Karpas-422 (cell line): ENCODE measurements at regions not wholly inside any gene's neighbourhood (a gene's known extent, or its start where the extent isn't known, plus 50 kb on each side); places are given as distances from the start of the nearest gene placed in this dataset.
"Not testable (repeated sequence)": the region's sequence is repeated elsewhere in the genome, so short reads cannot be mapped to it uniquely, and the experiment has no call there.

Source experiments
- DNase-seq: peaks from one replicate; pipeline ENCODE4 v3.0.0-alpha.2; 2015
- H2AFZ ChIP-seq: fragments of 200-600 bp; sonication (generic); 2 replicates; pipeline ENCODE4 v1.6.1; 2014; ENCODE audit warnings: antibody characterized with exemption, low read length, mixed read lengths
- H3K27ac ChIP-seq: fragments of 200-600 bp; sonication (generic); 2 replicates; pipeline ENCODE4 v1.5.1; 2014; ENCODE audit warnings: mild to moderate bottlenecking, low read length, moderate library complexity
- H3K27me3 ChIP-seq: fragments of 200-600 bp; sonication (generic); 2 replicates; pipeline ENCODE4 v1.6.1; 2014; ENCODE audit warnings: low read length, mixed read lengths
- H3K36me3 ChIP-seq: fragments of 200-600 bp; sonication (generic); 2 replicates; pipeline ENCODE4 v1.6.1; 2014; ENCODE audit warnings: low read length, mixed read lengths; ENCODE audit not compliant: insufficient read depth
- H3K4me1 ChIP-seq: fragments of 200-600 bp; sonication (generic); 2 replicates; pipeline ENCODE4 v1.6.1; 2014; ENCODE audit warnings: mild to moderate bottlenecking, low read length, mixed read lengths
- H3K4me2 ChIP-seq: fragments of 200-600 bp; sonication (generic); 2 replicates; pipeline ENCODE4 v1.6.1; 2014; ENCODE audit warnings: low read length, low read depth, mild to moderate bottlenecking; ENCODE audit not compliant: poor library complexity, severe bottlenecking
- H3K4me3 ChIP-seq: fragments of 200-600 bp; sonication (generic); 2 replicates; pipeline ENCODE4 v1.5.1; 2014; ENCODE audit warnings: mild to moderate bottlenecking, antibody characterized with exemption, low read length, mixed read lengths
- H3K79me2 ChIP-seq: fragments of 200-600 bp; sonication (generic); 2 replicates; pipeline ENCODE4 v1.6.1; 2014; ENCODE audit warnings: mild to moderate bottlenecking, low read length, mixed read lengths
- H3K9ac ChIP-seq: fragments of 200-600 bp; sonication (generic); 2 replicates; pipeline ENCODE4 v1.6.0; 2014; ENCODE audit warnings: low read length
- H3K9me2 ChIP-seq: fragments of 200-600 bp; sonication (generic), shearing (Covaris generic); replicated peaks from 2 replicates; pipeline ENCODE4 v1.6.0; 2014; ENCODE audit warnings: mild to moderate bottlenecking, low read length, moderate library complexity; ENCODE audit not compliant: insufficient read depth
- H3K9me3 ChIP-seq: fragments of 300-700, 200-600 bp; sonication (generic); 2 replicates; pipeline ENCODE4 v1.6.1; 2014; ENCODE audit warnings: low read length, mixed read lengths
- H4K20me1 ChIP-seq: fragments of 200-600 bp; sonication (generic); 2 replicates; pipeline ENCODE4 v1.6.1; 2014; ENCODE audit warnings: mild to moderate bottlenecking, antibody characterized with exemption, low read length, low read depth; ENCODE audit not compliant: insufficient read depth

GRCh38 chr4:77248805-77249204 lies 91.8 kb downstream of the CCNG2 start:
- no peak for DNase-seq
- H3K79me2 ChIP-seq = no peaks in the 10 kb centered on the region
- H3K4me1 ChIP-seq = no peaks in the 10 kb centered on the region
- no peak overlapping the region for H3K4me2 ChIP-seq
- no peaks in the 10 kb centered on the region for H4K20me1 ChIP-seq
- H3K4me3 ChIP-seq = no peak overlapping the region
- no peak overlapping the region for H2AFZ ChIP-seq
- no peaks in the 10 kb centered on the region for H3K36me3 ChIP-seq
- H3K9me2 ChIP-seq = no peaks in the 10 kb centered on the region
- H3K27me3 ChIP-seq = no peaks in the 10 kb centered on the region
- no peaks in the 10 kb centered on the region for H3K9me3 ChIP-seq
- no peak overlapping the region for H3K9ac ChIP-seq
- no peak overlapping the region for H3K27ac ChIP-seq

DNA sequence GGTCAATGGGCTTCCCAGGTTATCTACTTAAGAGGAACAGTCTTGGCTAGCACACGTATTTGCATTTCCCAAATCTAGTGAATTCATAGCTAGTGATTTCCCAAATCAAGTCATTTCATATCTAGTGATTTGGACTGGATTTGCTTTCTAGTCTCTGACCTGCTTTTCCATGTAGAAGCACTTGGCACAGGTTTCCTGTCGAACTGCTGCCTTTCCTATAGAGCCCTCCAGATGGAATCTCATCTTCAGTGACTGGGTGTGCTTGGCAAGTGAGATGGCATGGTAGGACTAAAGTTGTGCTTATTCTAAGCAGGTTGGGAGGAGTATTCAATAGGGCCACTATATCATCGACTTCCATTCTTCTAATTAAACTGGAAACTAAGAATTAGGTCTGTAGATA lies 94.7 kb downstream of the CCNG2 start:
- Histone ChIP-seq H3K9me2 (no peaks in the 10 kb centered on the region), H2AFZ (no peak overlapping the region), H3K27me3 (no peaks in the 10 kb centered on the region), H3K9ac (no peak overlapping the region), H3K4me1 (no peaks in the 10 kb centered on the region), H3K36me3 (no peaks in the 10 kb centered on the region), H4K20me1 (no peaks in the 10 kb centered on the region), H3K9me3 (no peaks in the 10 kb centered on the region), H3K4me3 (no peak overlapping the region), H3K27ac (no peak overlapping the region), H3K79me2 (no peaks in the 10 kb centered on the region), H3K4me2 (no peak overlapping the region)
- no peak for DNase-seq

- H3K4me3 ChIP-seq = no peak overlapping the region
- no peaks in the 10 kb centered on the region for H4K20me1 ChIP-seq
- H3K4me1 ChIP-seq = no peaks in the 10 kb centered on the region
- H3K9me3 ChIP-seq = no peaks in the 10 kb centered on the region
- no peak overlapping the region for H3K27ac ChIP-seq
- no peaks in the 10 kb centered on the region for H3K36me3 ChIP-seq
- H2AFZ ChIP-seq = no peak overlapping the region
- H3K27me3 ChIP-seq = no peaks in the 10 kb centered on the region
- H3K4me2 ChIP-seq = no peak overlapping the region
- DNase-seq = no peak
- no peaks in the 10 kb centered on the region for H3K79me2 ChIP-seq
- H3K9ac ChIP-seq = no peak overlapping the region
- H3K9me2 ChIP-seq = no peaks in the 10 kb centered on the region
These were observed 106.2 kb downstream of the CCNG2 start for GRCh38 chr4:77263247-77263646.

DNA sequence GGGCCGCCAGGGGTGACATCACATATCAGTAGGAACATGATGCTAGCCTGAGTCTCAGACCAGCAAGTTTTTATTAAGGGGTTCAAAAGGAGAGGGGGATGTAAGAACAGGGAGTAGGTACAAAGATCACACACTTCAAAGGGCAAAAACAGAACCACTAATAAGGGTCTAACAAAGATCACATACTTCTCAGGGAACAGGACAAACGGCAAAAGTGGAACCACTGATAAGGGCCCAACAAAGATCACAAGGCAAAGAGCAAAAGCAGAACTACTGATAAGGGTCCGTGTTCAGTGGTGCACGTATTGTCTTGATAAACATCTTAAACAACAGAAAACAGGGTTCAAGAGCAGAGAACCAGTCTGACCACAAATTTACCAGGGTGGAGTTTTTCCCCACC lies 107.0 kb downstream of the CCNG2 start:
- not testable (repeated sequence) for H3K4me2 ChIP-seq, DNase-seq, H2AFZ ChIP-seq, H3K27me3 ChIP-seq, H3K9ac ChIP-seq, H4K20me1 ChIP-seq, H3K27ac ChIP-seq, H3K4me1 ChIP-seq, H3K79me2 ChIP-seq, H3K36me3 ChIP-seq, H3K9me3 ChIP-seq, H3K9me2 ChIP-seq, H3K4me3 ChIP-seq

GRCh38 chr4:77264826-77265225 lies 107.8 kb downstream of the CCNG2 start:
- H3K79me2 ChIP-seq = no peaks in the 10 kb centered on the region
- H3K9me2 ChIP-seq = no peaks in the 10 kb centered on the region
- H3K4me3 ChIP-seq = no peak overlapping the region
- H3K4me1 ChIP-seq = no peaks in the 10 kb centered on the region
- DNase-seq = no peak
- no peak overlapping the region for H3K9ac ChIP-seq
- no peaks in the 10 kb centered on the region for H3K36me3 ChIP-seq
- H3K4me2 ChIP-seq = no peak overlapping the region
- H3K27ac ChIP-seq = no peak overlapping the region
- H3K27me3 ChIP-seq = no peaks in the 10 kb centered on the region
- H3K9me3 ChIP-seq = no peaks in the 10 kb centered on the region
- no peaks in the 10 kb centered on the region for H4K20me1 ChIP-seq
- H2AFZ ChIP-seq = no peak overlapping the region

GRCh38 chr4:77268108-77268507 lies 111.1 kb downstream of the CCNG2 start:
- Histone ChIP-seq H4K20me1 (no peaks in the 10 kb centered on the region), H3K9me2 (no peaks in the 10 kb centered on the region), H3K36me3 (no peaks in the 10 kb centered on the region), H3K9me3 (no peaks in the 10 kb centered on the region), H3K4me1 (no peaks in the 10 kb centered on the region), H3K4me2 (no peak overlapping the region), H3K9ac (no peak overlapping the region), H3K27me3 (no peaks in the 10 kb centered on the region), H3K27ac (no peak overlapping the region), H3K79me2 (no peaks in the 10 kb centered on the region), H2AFZ (no peak overlapping the region), H3K4me3 (no peak overlapping the region)
- no peak for DNase-seq

DNA sequence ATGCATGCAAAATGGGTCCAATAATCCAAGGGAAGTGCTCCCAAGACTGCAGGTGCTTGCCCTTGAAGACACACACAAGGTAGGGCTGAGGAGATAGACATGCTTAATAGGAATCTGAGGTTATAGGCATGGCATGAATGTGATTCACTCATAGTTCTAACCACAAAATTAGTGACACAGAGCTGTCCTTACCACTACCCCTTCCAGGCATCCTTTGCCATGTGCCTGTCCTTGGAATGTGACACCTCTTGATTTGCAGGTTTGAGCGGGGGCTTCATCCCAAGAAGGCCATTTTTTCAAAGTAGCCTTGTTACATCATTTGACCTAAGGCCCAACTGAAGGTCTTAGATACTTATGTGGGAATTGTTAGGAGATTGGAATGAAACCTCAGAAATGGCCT lies 112.5 kb downstream of the CCNG2 start:
- no peaks in the 10 kb centered on the region for H3K9me2 ChIP-seq
- no peak for DNase-seq
- no peaks in the 10 kb centered on the region for H3K27me3 ChIP-seq
- no peaks in the 10 kb centered on the region for H3K4me1 ChIP-seq
- no peaks in the 10 kb centered on the region for H3K79me2 ChIP-seq
- no peak overlapping the region for H3K27ac ChIP-seq
- no peak overlapping the region for H3K9ac ChIP-seq
- no peak overlapping the region for H3K4me2 ChIP-seq
- H2AFZ ChIP-seq = no peak overlapping the region
- H3K4me3 ChIP-seq = no peak overlapping the region
- no peaks in the 10 kb centered on the region for H3K9me3 ChIP-seq
- no peaks in the 10 kb centered on the region for H4K20me1 ChIP-seq
- no peaks in the 10 kb centered on the region for H3K36me3 ChIP-seq

- Histone ChIP-seq H3K36me3 (no peaks in the 10 kb centered on the region), H3K79me2 (no peaks in the 10 kb centered on the region), H3K4me2 (no peak overlapping the region), H3K27me3 (no peaks in the 10 kb centered on the region), H3K27ac (no peak overlapping the region), H2AFZ (no peak overlapping the region), H3K9me3 (no peaks in the 10 kb centered on the region), H4K20me1 (no peaks in the 10 kb centered on the region), H3K4me3 (no peak overlapping the region), H3K9ac (no peak overlapping the region), H3K9me2 (no peaks in the 10 kb centered on the region), H3K4me1 (no peaks in the 10 kb centered on the region)
- DNase-seq = no peak
These were observed 116.4 kb downstream of the CCNG2 start for GRCh38 chr4:77273412-77273811.

- not testable (repeated sequence) for H3K4me2 ChIP-seq, H3K36me3 ChIP-seq, H3K9ac ChIP-seq, H3K27me3 ChIP-seq, H3K79me2 ChIP-seq, H2AFZ ChIP-seq, H3K27ac ChIP-seq, H4K20me1 ChIP-seq, H3K9me3 ChIP-seq, H3K4me1 ChIP-seq, H3K4me3 ChIP-seq, H3K9me2 ChIP-seq, DNase-seq
These were observed 122.1 kb downstream of the CCNG2 start for GRCh38 chr4:77279114-77279513.
